Mucosa of rectum (tissue), 2 donors: ENCODE measurements at regions not wholly inside any gene's neighbourhood (a gene's known extent, or its start where the extent isn't known, plus 50 kb on each side); places are given as distances from the start of the nearest gene placed in this dataset.

ENCODE experiments used
- H3K27ac ChIP-seq, 2 donors: one replicate each; pipeline ENCODE4 v1.7.0; 2013; ENCODE audit warnings: inconsistent platforms in 2 of 2, low read depth in 2 of 2, low read length in 2 of 2
- H3K27me3 ChIP-seq, 2 donors: one replicate each; pipeline ENCODE4 v1.7.0; 2013; ENCODE audit warnings: low read length in 2 of 2; ENCODE audit not compliant: control insufficient read depth in 2 of 2, insufficient read depth in 2 of 2
- H3K36me3 ChIP-seq, 2 donors: one replicate each; pipeline ENCODE4 v1.7.0; 2013; ENCODE audit warnings: low read length in 2 of 2; ENCODE audit not compliant: control insufficient read depth in 2 of 2, insufficient read depth in 2 of 2
- H3K4me1 ChIP-seq, 2 donors: one replicate each; pipeline ENCODE4 v1.7.0; 2013; ENCODE audit warnings: low read length in 2 of 2, mild to moderate bottlenecking in 1 of 2; ENCODE audit not compliant: control insufficient read depth in 2 of 2, insufficient read depth in 2 of 2
- H3K4me3 ChIP-seq, 2 donors: one replicate each; pipeline ENCODE4 v1.7.0; 2013; ENCODE audit warnings: low read length in 2 of 2
- H3K9ac ChIP-seq, 2 donors: one replicate each; pipeline ENCODE4 v1.7.0; 2013; ENCODE audit warnings: low read length in 2 of 2, low read depth in 1 of 2, mild to moderate bottlenecking in 1 of 2
- H3K9me3 ChIP-seq, 2 donors: one replicate each; pipeline ENCODE4 v1.7.0; 2013; ENCODE audit warnings: low read length in 2 of 2; ENCODE audit not compliant: control insufficient read depth in 2 of 2
- donor health status: healthy.
- donor health status: Normal muscosa, but diverticular disease.

DNA sequence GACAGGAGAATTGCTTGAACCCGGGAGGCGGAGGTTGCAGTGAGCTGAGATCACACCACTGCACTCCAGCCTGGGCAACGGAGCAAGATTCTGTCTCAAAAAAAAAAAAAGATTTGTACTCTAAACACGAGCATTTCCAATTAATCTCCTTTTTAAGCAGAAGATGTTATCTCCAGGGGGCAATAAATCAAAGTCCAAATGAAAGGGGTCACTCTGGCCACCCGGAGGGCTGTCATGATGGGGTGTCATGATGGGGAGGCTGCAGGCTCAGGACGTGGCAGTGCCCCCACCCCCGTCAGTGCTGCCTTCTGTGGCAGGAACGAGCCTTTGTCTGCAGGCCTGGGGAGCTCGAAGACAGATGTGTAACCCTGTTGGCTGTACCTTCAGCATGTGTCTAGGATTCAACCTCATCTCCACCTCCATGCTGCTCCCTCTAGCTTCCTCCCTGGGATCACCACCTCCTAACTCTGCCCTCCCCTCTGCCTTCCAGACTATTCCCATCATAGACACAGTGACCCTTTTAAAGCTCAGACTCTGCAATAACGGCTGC is 76.9 kb upstream of the YWHAQ start:
- Histone ChIP-seq H3K9ac (no peak overlapping the region), H3K27me3 (no peaks in the 10 kb centered on the region), H3K27ac (no peak overlapping the region), H3K9me3 (peaks cover 0 to 2% of the 10 kb centered on the region in 2 donors), H3K36me3 (no peaks in the 10 kb centered on the region), H3K4me1 (peaks cover 3 to 6% of the 10 kb centered on the region in 2 donors), H3K4me3 (no peak overlapping the region)

DNA sequence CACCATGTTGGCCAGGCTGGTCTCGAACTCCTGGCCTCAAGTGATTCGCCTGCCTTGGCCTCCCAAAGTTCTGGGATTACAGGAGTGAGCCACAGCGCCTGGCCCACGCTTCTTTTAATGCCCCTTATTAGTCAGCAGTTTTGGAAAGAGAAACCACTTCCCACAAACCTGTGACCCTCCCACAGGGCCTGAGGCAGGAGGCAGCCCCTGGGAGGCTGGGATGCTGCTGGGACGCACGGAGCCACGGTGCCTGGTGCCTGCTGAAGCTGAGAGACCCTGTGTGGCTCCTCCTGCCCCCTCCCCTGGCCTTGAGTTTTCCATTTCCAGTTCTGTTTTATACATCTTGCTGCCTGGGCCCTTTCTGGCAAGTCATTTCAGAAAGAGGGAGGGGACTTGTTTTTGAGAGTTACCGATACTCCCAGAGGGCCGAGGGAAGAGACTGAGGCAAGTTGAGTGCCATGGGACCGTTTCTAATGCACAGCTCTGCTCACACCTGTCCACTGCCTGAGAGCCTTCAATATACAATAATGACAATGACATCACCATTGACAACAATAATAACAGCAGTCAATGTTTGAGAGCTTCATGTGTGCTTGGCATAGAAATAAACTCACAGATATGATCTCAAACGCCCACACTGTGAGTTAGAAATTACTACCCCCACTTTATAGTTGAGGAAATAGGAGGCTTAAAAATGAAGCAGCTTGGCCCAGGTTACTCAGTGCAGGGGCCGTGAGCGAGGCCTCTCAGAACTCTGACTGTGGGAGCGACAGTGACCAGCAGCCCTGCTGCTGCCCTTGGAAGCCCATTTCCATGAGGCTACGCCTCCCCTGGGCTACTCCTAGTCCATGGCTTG is 78.1 kb upstream of the YWHAQ start:
- Histone ChIP-seq H3K27ac (no peak overlapping the region), H3K36me3 (no peaks in the 10 kb centered on the region), H3K4me3 (no peak overlapping the region)

GRCh38 chr2:9709539-9710285 is 78.9 kb upstream of the YWHAQ start:
- H3K4me3 ChIP-seq, result no peak overlapping the region
- H3K27me3 ChIP-seq, result no peaks in the 10 kb centered on the region
- H3K4me1 ChIP-seq, result no peaks in the 10 kb centered on the region
- H3K27ac ChIP-seq, result no peak overlapping the region
- H3K9me3 ChIP-seq, result peaks cover 0 to 2% of the 10 kb centered on the region in 2 donors
- no peak overlapping the region for H3K9ac ChIP-seq
- H3K36me3 ChIP-seq, result no peaks in the 10 kb centered on the region

More for the DNA sequence above, 78.1 kb upstream of the YWHAQ start:
- H3K9me3 ChIP-seq, result peaks cover 0 to 2% of the 10 kb centered on the region in 2 donors
- no peaks in the 10 kb centered on the region for H3K27me3 ChIP-seq
- H3K9ac ChIP-seq, result no peak overlapping the region
- no peaks in the 10 kb centered on the region for H3K4me1 ChIP-seq

DNA sequence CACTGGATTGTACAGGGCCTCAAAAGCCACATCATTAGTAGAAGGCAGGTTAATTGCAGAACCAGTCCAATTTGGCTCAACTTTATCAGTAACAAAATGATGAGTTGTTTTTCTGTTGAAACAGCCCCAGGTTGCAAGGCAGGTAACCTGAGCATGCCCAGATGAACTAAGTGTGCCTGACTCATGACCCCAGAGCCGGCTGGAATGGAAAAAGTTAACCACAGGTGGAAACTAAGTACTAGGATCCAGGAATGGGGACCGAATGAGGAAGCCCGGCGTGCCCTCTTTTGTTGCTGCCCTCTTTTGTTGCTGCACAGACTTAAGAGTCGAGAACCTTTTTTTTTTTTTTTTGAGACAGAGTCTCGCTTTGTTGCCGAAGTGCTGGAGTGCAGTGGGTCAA is 79.5 kb upstream of the YWHAQ start:
- Histone ChIP-seq H3K27ac (no peak overlapping the region), H3K9ac (no peak overlapping the region), H3K9me3 (peaks cover 0 to 2% of the 10 kb centered on the region in 2 donors), H3K36me3 (no peaks in the 10 kb centered on the region), H3K27me3 (no peaks in the 10 kb centered on the region), H3K4me1 (no peaks in the 10 kb centered on the region), H3K4me3 (no peak overlapping the region)

- no peaks in the 10 kb centered on the region for H3K4me1 ChIP-seq
- no peak overlapping the region for H3K9ac ChIP-seq
- H3K4me3 ChIP-seq, result no peak overlapping the region
- no peaks in the 10 kb centered on the region for H3K36me3 ChIP-seq
- H3K27ac ChIP-seq, result no peak overlapping the region
- H3K9me3 ChIP-seq, result peaks cover 0 to 2% of the 10 kb centered on the region in 2 donors
- no peaks in the 10 kb centered on the region for H3K27me3 ChIP-seq
These were observed 81.5 kb upstream of the YWHAQ start for GRCh38 chr2:9712263-9712662.

- H3K27ac ChIP-seq, result no peak overlapping the region
- no peaks in the 10 kb centered on the region for H3K36me3 ChIP-seq
- H3K4me3 ChIP-seq, result no peak overlapping the region
- H3K4me1 ChIP-seq, result no peaks in the 10 kb centered on the region
- H3K9ac ChIP-seq, result no peak overlapping the region
- H3K9me3 ChIP-seq, result peaks cover 0 to 1% of the 10 kb centered on the region in 2 donors
- H3K27me3 ChIP-seq, result no peaks in the 10 kb centered on the region
These were observed 83.9 kb upstream of the YWHAQ start for GRCh38 chr2:9714630-9715214.

- Histone ChIP-seq H3K9ac (no peak overlapping the region), H3K4me1 (no peaks in the 10 kb centered on the region), H3K27ac (no peak overlapping the region), H3K9me3 (no peaks in the 10 kb centered on the region), H3K36me3 (no peaks in the 10 kb centered on the region), H3K27me3 (no peaks in the 10 kb centered on the region), H3K4me3 (no peak overlapping the region)
These were observed 84.4 kb upstream of the YWHAQ start for GRCh38 chr2:9715238-9715637.

GRCh38 chr2:9717886-9718451 is 87.2 kb upstream of the YWHAQ start:
- no peaks in the 10 kb centered on the region for H3K9me3 ChIP-seq
- no peaks in the 10 kb centered on the region for H3K4me1 ChIP-seq
- no peaks in the 10 kb centered on the region for H3K27me3 ChIP-seq
- no peak overlapping the region for H3K27ac ChIP-seq
- H3K36me3 ChIP-seq, result no peaks in the 10 kb centered on the region
- no peak overlapping the region for H3K4me3 ChIP-seq
- no peak overlapping the region for H3K9ac ChIP-seq

DNA sequence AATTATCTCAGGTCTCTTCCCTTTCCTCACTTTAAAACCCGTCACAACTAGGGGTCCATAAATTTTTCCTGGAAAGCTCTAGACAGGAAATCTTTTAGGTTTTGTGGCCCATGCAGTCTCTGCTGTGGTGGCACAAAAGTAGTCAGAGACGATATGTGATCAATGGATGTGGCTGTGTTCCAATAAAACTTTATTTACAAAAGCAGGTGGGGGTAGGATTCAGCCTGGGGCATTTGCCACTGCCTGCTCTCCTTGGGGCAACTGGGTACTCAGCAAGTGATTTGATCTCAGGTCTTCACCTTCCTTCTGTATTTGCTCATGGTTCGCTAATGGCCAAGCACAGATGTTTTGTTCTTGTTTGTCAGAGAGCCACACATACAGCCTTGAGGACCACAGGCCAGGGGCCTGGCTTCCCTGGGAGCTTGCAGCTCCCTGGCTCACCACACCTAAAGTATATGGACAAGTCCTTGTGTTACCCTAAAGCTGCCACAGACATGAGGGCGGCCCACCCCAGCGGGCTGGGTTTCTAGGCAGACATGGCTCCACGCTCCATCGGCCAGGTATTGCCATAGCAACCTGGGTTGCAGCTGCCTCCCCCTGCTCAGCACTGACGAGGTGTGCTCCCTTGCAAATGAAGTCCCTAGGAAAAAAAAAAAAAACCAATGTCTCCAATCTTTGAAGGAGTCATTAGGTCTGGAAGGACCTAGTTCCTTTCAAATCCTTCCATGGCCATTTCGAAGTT is 89.7 kb upstream of the YWHAQ start:
- Histone ChIP-seq H3K27ac (no peak overlapping the region), H3K9me3 (no peaks in the 10 kb centered on the region), H3K36me3 (no peaks in the 10 kb centered on the region), H3K4me1 (no peaks in the 10 kb centered on the region), H3K9ac (no peak overlapping the region), H3K27me3 (no peaks in the 10 kb centered on the region), H3K4me3 (no peak overlapping the region)
